Large intestine (tissue), 3 donors: ENCODE measurements at regions not wholly inside any gene's neighbourhood (a gene's known extent, or its start where the extent isn't known, plus 50 kb on each side); places are given as distances from the start of the nearest gene placed in this dataset.
A peak's percentile ranks its signal among the peaks of the same experiment; 100 is the strongest.

Experiments used
- DNase-seq, 2 donors: peaks; one replicate each; pipeline versions ENCODE4 v3.0.0 to v3.0.0-alpha.2; 2013
- H3K27ac ChIP-seq: one replicate; pipeline ENCODE4 v1.5.1; 2013; ENCODE audit warnings: low read length
- H3K27me3 ChIP-seq: 2 replicates; pipeline ENCODE4 v1.6.1; 2013; ENCODE audit warnings: low read length; ENCODE audit not compliant: control insufficient read depth, insufficient read depth
- H3K36me3 ChIP-seq: 2 replicates; pipeline ENCODE4 v1.6.1; 2013; ENCODE audit warnings: low read length; ENCODE audit not compliant: control insufficient read depth, insufficient read depth
- H3K4me1 ChIP-seq: one replicate; pipeline ENCODE4 v1.6.1; 2013; ENCODE audit warnings: low read length; ENCODE audit not compliant: control insufficient read depth, insufficient read depth
- H3K4me3 ChIP-seq: one replicate; pipeline ENCODE4 v1.5.1; 2013; ENCODE audit warnings: low read length
- H3K9me3 ChIP-seq: one replicate; pipeline ENCODE4 v1.6.1; 2013; ENCODE audit warnings: mild to moderate bottlenecking, low read depth, low read length, moderate library complexity; ENCODE audit not compliant: control insufficient read depth
- WGBS: methylation state at CpG from one replicate; pipeline ENCODE4 v1.1.5; 2013; ENCODE audit warnings: low lambda C conversion rate; ENCODE audit not compliant: insufficient coverage; 5-methylcytosine and 5-hydroxymethylcytosine counted together

DNA sequence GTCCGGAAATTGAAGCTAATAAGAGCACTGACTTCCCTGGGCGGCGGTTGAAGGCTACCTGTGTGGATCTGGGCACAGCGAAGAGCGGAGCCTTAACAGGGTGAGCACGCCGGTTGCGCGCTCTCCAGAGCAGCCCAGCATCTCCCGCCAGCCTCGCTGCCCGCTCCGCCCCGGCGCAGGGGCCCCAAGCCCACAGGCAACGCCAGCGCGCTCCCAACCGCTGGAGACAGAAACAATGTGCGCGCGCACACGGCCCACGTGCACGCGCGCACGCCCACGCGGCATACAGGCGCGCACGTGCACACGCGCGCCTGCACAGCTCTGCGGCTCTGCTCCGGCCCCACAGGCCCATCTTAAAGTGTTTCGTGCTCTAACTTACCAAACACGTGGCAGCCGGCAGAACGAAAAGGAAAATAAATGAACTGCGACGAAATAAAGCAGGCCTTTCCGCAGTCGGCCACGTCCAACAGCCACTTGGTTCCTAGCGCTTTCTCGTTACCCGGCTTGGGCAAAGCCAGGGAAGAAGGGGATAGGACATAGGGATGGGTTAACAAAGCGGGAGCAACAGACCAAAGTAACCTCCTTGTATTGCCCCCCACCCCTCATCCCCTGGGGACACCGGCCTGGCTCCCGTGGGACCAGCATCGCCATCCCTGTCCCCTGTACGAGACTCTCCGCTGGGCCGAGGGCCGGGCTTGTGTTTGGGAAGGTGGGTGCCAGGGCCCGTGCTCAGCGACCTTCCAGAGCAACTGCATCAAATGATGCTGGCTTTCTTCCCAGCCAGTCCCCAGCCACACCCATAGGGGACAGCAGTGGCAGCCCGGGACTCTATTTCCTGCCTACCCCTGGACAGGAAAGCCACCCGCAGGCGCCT is 203.7 kb downstream of the ABHD5 start:
- peak overlapping the region; percentile 45 for H3K4me3 ChIP-seq
- peak; percentile 64 to 80 for DNase-seq
- H3K36me3 ChIP-seq: no peaks in the 10 kb centered on the region
- 76% methylated on average over 3 of the region's 63 CpGs for WGBS
- no peaks in the 10 kb centered on the region for H3K9me3 ChIP-seq
- H3K27me3 ChIP-seq: peaks cover 55% of the 10 kb centered on the region
- H3K4me1 ChIP-seq: peaks cover 6% of the 10 kb centered on the region
- H3K27ac ChIP-seq: no peak overlapping the region

DNA sequence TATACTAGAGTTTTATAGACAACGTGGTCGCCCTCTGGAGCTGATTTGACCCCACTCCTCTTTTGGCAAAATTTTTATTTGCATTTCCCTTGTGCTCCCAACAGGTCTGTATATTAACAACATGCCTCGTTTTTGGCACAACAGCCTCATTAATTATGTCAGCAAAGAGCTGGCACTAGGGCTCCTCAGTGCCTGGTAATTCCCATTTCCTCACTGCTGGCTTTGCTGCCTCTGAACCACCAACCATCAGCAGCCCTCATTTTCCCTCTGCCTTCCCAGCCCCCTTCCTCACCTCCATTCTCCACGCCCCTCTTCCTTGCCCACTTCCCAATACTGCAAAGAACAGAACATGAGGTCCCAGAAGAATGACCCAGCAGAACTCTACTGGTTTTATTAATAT is 204.8 kb downstream of the ABHD5 start:
- H3K9me3 ChIP-seq: no peaks in the 10 kb centered on the region
- H3K36me3 ChIP-seq: no peaks in the 10 kb centered on the region
- WGBS: 87% methylated on average over 2 of the region's 4 CpGs
- peaks cover 51% of the 10 kb centered on the region for H3K27me3 ChIP-seq
- no peak for DNase-seq
- no peak overlapping the region for H3K4me3 ChIP-seq
- peaks cover 6% of the 10 kb centered on the region for H3K4me1 ChIP-seq
- no peak overlapping the region for H3K27ac ChIP-seq

DNA sequence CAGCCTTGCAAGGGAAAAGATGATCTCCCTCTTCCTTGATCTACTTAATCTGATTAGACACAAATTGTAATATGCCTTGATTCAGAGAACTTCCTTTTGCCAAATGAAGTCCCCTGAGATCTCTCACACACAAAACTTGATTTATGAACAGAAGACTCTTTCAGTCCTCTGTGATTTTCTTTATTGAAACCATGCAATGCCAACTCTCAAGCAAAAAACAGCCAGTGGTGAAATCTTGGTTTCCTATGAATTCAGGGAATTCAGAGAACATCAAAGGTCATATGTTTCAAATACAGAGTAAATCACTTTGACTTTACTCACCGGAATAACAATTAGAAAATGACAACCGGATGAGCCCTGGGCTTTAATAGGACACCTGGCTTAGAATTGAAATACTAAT is 211.7 kb downstream of the ABHD5 start:
- Histone ChIP-seq H3K4me3 (no peak overlapping the region), H3K9me3 (no peaks in the 10 kb centered on the region)
- WGBS: 100% methylated on average over 1 of the region's 2 CpGs

DNA sequence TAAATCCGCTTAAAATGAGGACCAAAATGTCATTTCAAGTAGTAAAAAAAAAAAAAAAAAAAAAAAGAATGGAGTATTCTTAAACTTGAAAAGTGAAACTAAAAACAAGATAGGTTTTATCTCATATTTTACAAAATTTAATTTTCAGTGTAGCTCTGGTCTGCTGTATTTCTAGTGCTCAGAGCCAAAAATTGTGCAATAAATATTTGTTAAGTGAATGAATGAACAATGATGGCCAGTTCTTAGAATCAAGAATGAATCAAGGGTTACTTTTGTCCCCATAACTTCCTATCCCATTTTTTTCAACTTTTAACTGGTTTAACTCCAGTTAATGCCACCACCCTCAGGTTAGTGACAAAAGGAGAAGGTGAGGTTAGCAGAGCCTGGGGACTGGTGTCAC is 214.4 kb downstream of the ABHD5 start:
- no peak for DNase-seq
- no peaks in the 10 kb centered on the region for H3K4me1 ChIP-seq
- H3K4me3 ChIP-seq: no peak overlapping the region
- no peaks in the 10 kb centered on the region for H3K36me3 ChIP-seq
- peaks cover 4% of the 10 kb centered on the region for H3K27me3 ChIP-seq
- H3K9me3 ChIP-seq: no peaks in the 10 kb centered on the region
- WGBS: 100% methylated on average over 1 of the region's 1 CpG
- no peak overlapping the region for H3K27ac ChIP-seq

More for the DNA sequence above, 211.7 kb downstream of the ABHD5 start:
- no peak for DNase-seq
- no peaks in the 10 kb centered on the region for H3K4me1 ChIP-seq
- H3K36me3 ChIP-seq: no peaks in the 10 kb centered on the region
- H3K27me3 ChIP-seq: peaks cover 8% of the 10 kb centered on the region
- no peak overlapping the region for H3K27ac ChIP-seq

DNA sequence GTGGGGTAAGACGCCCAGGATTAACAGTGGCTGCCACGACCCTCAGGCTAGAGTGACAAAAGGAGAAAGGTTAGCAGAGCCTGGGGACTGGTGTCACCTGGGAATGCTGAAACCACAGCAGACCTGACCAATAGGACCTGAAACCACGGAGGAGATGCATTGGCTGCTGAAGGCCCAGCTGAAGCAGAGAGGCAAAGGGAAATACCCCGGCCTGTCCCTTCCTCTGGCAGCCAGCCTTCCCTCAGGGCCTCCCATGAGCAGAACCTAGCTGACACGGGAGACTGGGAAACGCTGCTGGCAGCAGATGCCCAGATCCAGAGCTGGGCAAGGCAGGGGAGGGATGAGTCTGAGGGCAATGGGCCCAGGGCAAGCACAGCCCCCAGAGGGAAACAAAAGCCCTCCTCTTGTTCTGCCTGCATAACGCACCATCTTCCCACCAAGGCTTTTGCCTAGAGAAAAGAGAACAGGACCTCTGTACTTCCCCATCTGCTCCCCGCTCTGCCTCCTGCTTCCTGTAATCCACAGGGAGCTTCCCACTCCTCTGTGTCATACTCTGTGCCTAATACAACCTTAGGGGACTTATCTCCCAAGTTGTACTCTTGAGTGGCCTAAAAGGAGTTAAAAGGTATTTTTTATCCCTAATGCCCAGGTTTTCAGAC is 216.2 kb downstream of the ABHD5 start:
- no peak overlapping the region for H3K4me3 ChIP-seq
- H3K27me3 ChIP-seq: peaks cover 4% of the 10 kb centered on the region
- WGBS: no CpG with 5 or more reads among the region's 8 CpGs
- no peaks in the 10 kb centered on the region for H3K4me1 ChIP-seq
- no peak for DNase-seq
- H3K9me3 ChIP-seq: no peaks in the 10 kb centered on the region
- H3K27ac ChIP-seq: no peak overlapping the region
- H3K36me3 ChIP-seq: no peaks in the 10 kb centered on the region

DNA sequence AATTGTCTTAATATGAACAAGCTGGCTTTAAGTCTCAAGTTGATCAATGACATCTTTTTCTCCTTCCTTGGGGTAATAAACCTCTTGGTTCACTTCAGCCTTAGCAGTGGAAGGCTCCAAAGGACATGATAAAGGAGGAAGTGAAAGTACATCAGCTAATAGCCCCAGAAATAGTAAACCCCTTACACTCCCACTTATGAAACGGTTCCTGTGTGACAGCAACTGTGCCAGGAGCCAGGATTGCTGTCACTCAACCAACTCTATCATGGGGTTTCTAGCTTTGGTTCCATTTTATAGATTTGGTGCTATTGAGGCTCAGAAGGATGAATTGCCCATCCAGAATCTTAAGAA is 216.7 kb downstream of the ABHD5 start:
- no peaks in the 10 kb centered on the region for H3K36me3 ChIP-seq
- no CpG with 5 or more reads among the region's 1 CpG for WGBS
- no peak for DNase-seq
- peaks cover 6% of the 10 kb centered on the region for H3K27me3 ChIP-seq
- H3K27ac ChIP-seq: no peak overlapping the region
- H3K4me1 ChIP-seq: no peaks in the 10 kb centered on the region
- no peak overlapping the region for H3K4me3 ChIP-seq
- no peaks in the 10 kb centered on the region for H3K9me3 ChIP-seq

DNA sequence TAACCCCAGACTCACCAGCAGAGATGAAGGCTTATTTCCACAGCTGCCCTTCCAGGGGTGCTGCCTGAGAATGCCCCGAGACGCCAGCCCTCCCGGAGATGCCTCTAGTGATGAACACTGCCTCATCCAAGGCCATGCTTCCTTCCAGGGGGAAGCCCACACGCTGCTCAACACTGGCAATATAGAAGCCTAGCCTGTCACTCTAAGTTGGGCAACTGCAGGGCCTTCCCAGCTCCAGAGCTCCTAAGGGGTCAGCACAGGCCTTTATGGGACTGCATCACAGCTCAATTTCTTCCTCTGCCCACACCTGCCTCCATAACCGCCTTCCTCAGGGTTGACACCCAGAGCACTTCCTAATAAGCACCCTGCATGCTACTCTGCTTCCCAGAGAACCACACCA is 217.7 kb downstream of the ABHD5 start:
- 100% methylated on average over 1 of the region's 5 CpGs for WGBS
- no peaks in the 10 kb centered on the region for H3K9me3 ChIP-seq
- no peak for DNase-seq
- no peaks in the 10 kb centered on the region for H3K4me1 ChIP-seq
- peaks cover 12% of the 10 kb centered on the region for H3K27me3 ChIP-seq
- no peak overlapping the region for H3K4me3 ChIP-seq
- H3K36me3 ChIP-seq: no peaks in the 10 kb centered on the region
- H3K27ac ChIP-seq: no peak overlapping the region

DNA sequence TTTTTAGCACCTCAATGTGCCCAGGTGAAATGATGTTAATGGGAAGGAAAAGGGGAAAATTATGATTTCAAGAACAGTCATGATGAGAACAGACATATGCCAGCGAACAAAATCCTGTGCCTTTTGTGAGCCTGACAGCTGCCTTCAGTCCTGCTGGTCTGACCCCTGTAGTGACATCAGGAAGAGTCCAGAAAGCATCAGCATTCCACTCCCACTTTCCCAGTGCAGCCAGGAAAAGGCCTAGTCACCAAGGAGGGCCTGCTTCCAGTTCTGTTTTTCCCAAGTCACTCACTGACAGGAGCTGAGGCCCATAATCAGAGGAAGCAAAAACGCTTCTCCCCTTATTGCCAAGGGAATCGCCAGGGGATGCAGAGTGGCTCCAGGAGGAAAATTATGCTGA is 218.4 kb downstream of the ABHD5 start:
- no peak overlapping the region for H3K27ac ChIP-seq
- no peaks in the 10 kb centered on the region for H3K9me3 ChIP-seq
- no peaks in the 10 kb centered on the region for H3K4me1 ChIP-seq
- DNase-seq: no peak
- H3K4me3 ChIP-seq: no peak overlapping the region
- no CpG with 5 or more reads among the region's 3 CpGs for WGBS
- no peaks in the 10 kb centered on the region for H3K36me3 ChIP-seq
- H3K27me3 ChIP-seq: peaks cover 12% of the 10 kb centered on the region

- no peaks in the 10 kb centered on the region for H3K9me3 ChIP-seq
- no peaks in the 10 kb centered on the region for H3K36me3 ChIP-seq
- peaks cover 16% of the 10 kb centered on the region for H3K27me3 ChIP-seq
- no peak overlapping the region for H3K4me3 ChIP-seq
- H3K4me1 ChIP-seq: no peaks in the 10 kb centered on the region
- no peak overlapping the region for H3K27ac ChIP-seq
- 100% methylated on average over 1 of the region's 2 CpGs for WGBS
- DNase-seq: no peak
Measured at GRCh38 chr3:43910750-43911149, 220.0 kb downstream of the ABHD5 start.

DNA sequence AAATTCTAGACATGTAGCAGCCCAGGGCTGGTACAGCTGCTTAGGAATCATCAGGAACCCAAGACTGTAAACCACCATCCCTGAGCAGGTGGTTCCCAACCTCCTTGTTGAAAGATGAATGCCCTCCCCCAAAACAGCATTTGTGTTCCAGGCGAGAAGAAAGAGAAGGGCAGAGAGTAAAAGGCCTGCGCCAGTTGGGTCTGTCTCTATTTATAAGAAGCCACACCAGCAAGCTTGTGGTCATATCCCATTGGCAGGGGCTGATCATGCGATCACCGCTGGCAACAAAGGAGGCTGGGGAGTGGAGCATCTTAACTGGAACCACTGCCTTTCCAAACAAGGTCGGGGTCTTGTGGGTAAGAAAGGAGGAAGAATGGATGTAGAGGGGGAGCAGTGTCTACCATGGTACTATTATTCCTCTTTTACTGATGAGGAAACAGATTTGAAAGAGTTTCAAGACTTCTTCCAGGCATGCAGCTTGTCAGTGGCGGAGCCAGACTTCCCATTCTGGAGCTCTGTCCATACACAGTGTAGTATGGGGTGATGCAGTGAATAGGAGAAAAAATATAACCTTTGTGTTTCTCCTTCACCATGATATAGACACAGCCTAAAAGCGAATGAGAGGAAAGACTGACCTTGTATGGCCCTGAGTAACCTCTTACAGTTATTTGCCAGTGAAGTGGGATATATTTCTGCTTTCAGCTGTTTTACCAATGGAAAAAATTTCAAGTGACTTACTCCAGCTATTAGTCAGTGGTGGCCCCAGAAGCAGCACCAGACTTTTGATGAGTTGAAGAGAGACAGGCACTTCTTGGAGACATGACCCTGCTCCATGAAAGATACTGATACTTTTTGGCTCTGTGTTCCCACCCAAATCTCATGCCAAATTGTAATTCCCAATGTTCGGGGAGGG is 222.6 kb downstream of the ABHD5 start:
- Histone ChIP-seq H3K4me1 (no peaks in the 10 kb centered on the region), H3K36me3 (no peaks in the 10 kb centered on the region), H3K4me3 (no peak overlapping the region), H3K27me3 (peaks cover 14% of the 10 kb centered on the region), H3K27ac (no peak overlapping the region), H3K9me3 (no peaks in the 10 kb centered on the region)
- WGBS: 100% methylated on average over 1 of the region's 8 CpGs
- no peak for DNase-seq
